ENCODE measurements at regions not wholly inside any gene's neighbourhood (a gene's known extent, or its start where the extent isn't known, plus 50 kb on each side); places are given as distances from the start of the nearest gene placed in this dataset.
"Not testable (repeated sequence)": the region's sequence is repeated elsewhere in the genome, so short reads cannot be mapped to it uniquely, and the experiment has no call there.

- Mint-ChIP-seq H3K4me1 (peaks cover 6 to 8% of the 10 kb centered on the region in 2 donors), H3K4me3 (no peak overlapping the region), H3K27me3 (ENCODE audit: low read depth in 2 of 2) (no peaks in the 10 kb centered on the region), H3K36me3 (no peaks in the 10 kb centered on the region), H3K9me3 (no peaks in the 10 kb centered on the region), H3K27ac (no peak overlapping the region)
- intact Hi-C loops (cut with micrococcal nuclease): no loop called here
- no peak overlapping the region for H3K4me3 ChIP-seq (ENCODE audit: low read length)
- H3K27me3 ChIP-seq (ENCODE audit: control insufficient read depth, insufficient read depth, low read length): no peaks in the 10 kb centered on the region
- no peaks in the 10 kb centered on the region for H3K4me1 ChIP-seq (ENCODE audit: control insufficient read depth, insufficient read depth, low read length)
- ATAC-seq: no peak
- H3K27ac ChIP-seq (ENCODE audit: low read length): no peak overlapping the region
- no peak for TF ChIP-seq CTCF (IDR thresholded peaks at IDR 0.05)
- 92% methylated on average over 5 of the region's 5 CpGs for WGBS (ENCODE audit: insufficient coverage)
- H3K9me3 ChIP-seq (ENCODE audit: control insufficient read depth, insufficient read depth, low read length): no peaks in the 10 kb centered on the region
- DNase-seq: no peak
- H3K36me3 ChIP-seq (ENCODE audit: control insufficient read depth, insufficient read depth, low read length): no peaks in the 10 kb centered on the region
Measured at GRCh38 chr5:131107128-131107527, 57.9 kb downstream of the HINT1 start.

- ATAC-seq: no peak
- Mint-ChIP-seq H3K9me3 (no peaks in the 10 kb centered on the region), H3K4me1 (peaks cover 6 to 8% of the 10 kb centered on the region in 2 donors), H3K27ac (no peak overlapping the region), H3K4me3 (no peak overlapping the region), H3K36me3 (no peaks in the 10 kb centered on the region), H3K27me3 (ENCODE audit: low read depth in 2 of 2) (peaks cover 0 to 2% of the 10 kb centered on the region in 2 donors)
- Histone ChIP-seq H3K4me3 (ENCODE audit: low read length) (no peak overlapping the region), H3K9me3 (ENCODE audit: control insufficient read depth, insufficient read depth, low read length) (no peaks in the 10 kb centered on the region), H3K4me1 (ENCODE audit: control insufficient read depth, insufficient read depth, low read length) (no peaks in the 10 kb centered on the region), H3K36me3 (ENCODE audit: control insufficient read depth, insufficient read depth, low read length) (no peaks in the 10 kb centered on the region), H3K27ac (ENCODE audit: low read length) (no peak overlapping the region), H3K27me3 (ENCODE audit: control insufficient read depth, insufficient read depth, low read length) (no peaks in the 10 kb centered on the region)
- TF ChIP-seq CTCF (IDR thresholded peaks at IDR 0.05): no peak
- intact Hi-C loops (cut with micrococcal nuclease): no loop called here
- no peak for DNase-seq
- WGBS (ENCODE audit: insufficient coverage): no CpG with 5 or more reads among the region's 2 CpGs
Measured at GRCh38 chr5:131104169-131104808, 60.8 kb downstream of the HINT1 start.

GRCh38 chr5:131096774-131097710, 68.0 kb downstream of the HINT1 start:
- Histone ChIP-seq H3K27ac (ENCODE audit: low read length) (no peak overlapping the region), H3K4me1 (ENCODE audit: control insufficient read depth, insufficient read depth, low read length) (no peaks in the 10 kb centered on the region), H3K4me3 (ENCODE audit: low read length) (no peak overlapping the region), H3K27me3 (ENCODE audit: control insufficient read depth, insufficient read depth, low read length) (no peaks in the 10 kb centered on the region), H3K9me3 (ENCODE audit: control insufficient read depth, insufficient read depth, low read length) (no peaks in the 10 kb centered on the region), H3K36me3 (ENCODE audit: control insufficient read depth, insufficient read depth, low read length) (no peaks in the 10 kb centered on the region)
- Mint-ChIP-seq H3K27me3 (ENCODE audit: low read depth in 2 of 2) (peaks cover 15 to 22% of the 10 kb centered on the region in 2 donors), H3K9me3 (no peaks in the 10 kb centered on the region), H3K4me1 (no peaks in the 10 kb centered on the region), H3K4me3 (no peak overlapping the region), H3K27ac (no peak overlapping the region), H3K36me3 (no peaks in the 10 kb centered on the region)
- no peak for TF ChIP-seq CTCF (IDR thresholded peaks at IDR 0.05)
- DNase-seq (no peak), ATAC-seq (no peak)
- intact Hi-C loops (cut with micrococcal nuclease): no loop called here
- WGBS (ENCODE audit: insufficient coverage): 83% methylated on average over 2 of the region's 2 CpGs

- intact Hi-C loops (cut with micrococcal nuclease); H3K36me3 ChIP-seq (ENCODE audit: control insufficient read depth, insufficient read depth, low read length); H3K27ac ChIP-seq (ENCODE audit: low read length); ATAC-seq; DNase-seq; H3K9me3 ChIP-seq (ENCODE audit: control insufficient read depth, insufficient read depth, low read length); H3K4me1 Mint-ChIP-seq; H3K27ac Mint-ChIP-seq; H3K4me3 ChIP-seq (ENCODE audit: low read length); H3K9me3 Mint-ChIP-seq; H3K36me3 Mint-ChIP-seq; H3K27me3 ChIP-seq (ENCODE audit: control insufficient read depth, insufficient read depth, low read length); H3K4me3 Mint-ChIP-seq; H3K4me1 ChIP-seq (ENCODE audit: control insufficient read depth, insufficient read depth, low read length): not testable (repeated sequence)
- peaks cover 15 to 22% of the 10 kb centered on the region in 2 donors for H3K27me3 Mint-ChIP-seq (ENCODE audit: low read depth in 2 of 2)
- WGBS (ENCODE audit: insufficient coverage): 94% methylated on average over 2 of the region's 4 CpGs
Measured at GRCh38 chr5:131095561-131095960, 69.5 kb downstream of the HINT1 start.

Measured in natural killer cell (primary cell).